Endothelial cell of umbilical vein (primary cell): ENCODE measurements at regions not wholly inside any gene's neighbourhood (a gene's known extent, or its start where the extent isn't known, plus 50 kb on each side); places are given as distances from the start of the nearest gene placed in this dataset.

Experiments used
- BruUV-seq: library from RNA; stranded (reverse); fragments of 400-500 nt; replicated peaks from 2 replicates; lab custom pipeline; 2021; lab: Mats Ljungman, UMichigan
- CTCF ChIA-PET: fragments of 300-600, 350-600 bp; sonication (Branson Sonifier 250); formaldehyde crosslinking; loops from one replicate; lab custom pipeline; 2021; ENCODE audit warnings: antibody characterized with exemption, inconsistent platforms; lab: Charles Lee
- POLR2A ChIA-PET: fragments of 300-600, 350-600 bp; sonication (Branson Sonifier 250); formaldehyde crosslinking; loops from one replicate; lab custom pipeline; 2021; ENCODE audit warnings: antibody characterized with exemption, inconsistent platforms; lab: Charles Lee
- DNase-seq: peaks from one replicate; pipeline ENCODE4 v3.0.0-alpha.2; 2011; ENCODE audit warnings: low read depth, low spot score
- FAIRE-seq: peaks from 2 replicates; lab custom pipeline; 2011; peaks lifted over from hg19 to GRCh38; lab: Jason Lieb, UNC
- H2AFZ ChIP-seq: 2 replicates; pipeline ENCODE4 v1.6.0; 2012; ENCODE audit warnings: low read depth, low read length, control low read depth, inconsistent platforms
- H3K27ac ChIP-seq: 2 replicates; pipeline ENCODE4 v1.5.1; 2011; ENCODE audit warnings: low read depth, mild to moderate bottlenecking, control low read depth, low read length, moderate library complexity; ENCODE audit not compliant: insufficient read depth
- H3K27me3 ChIP-seq, 2 experiments: 2 replicates each; pipeline versions ENCODE4 v1.6.0 to v1.6.1; 2011; ENCODE audit warnings: low read length in 2 of 2, mixed read lengths in 1 of 2; ENCODE audit not compliant: control insufficient read depth in 2 of 2, insufficient read depth in 2 of 2
- H3K36me3 ChIP-seq, 2 experiments: 2 replicates in 1 of 2; 3 replicates in 1 of 2; pipeline ENCODE4 v1.5.1; 2011; ENCODE audit warnings: low read length in 2 of 2, mild to moderate bottlenecking in 1 of 2, moderate library complexity in 1 of 2; ENCODE audit not compliant: control insufficient read depth in 2 of 2, insufficient read depth in 2 of 2; ENCODE audit errors: extremely low read depth in 1 of 2
- H3K4me1 ChIP-seq: 3 replicates; pipeline ENCODE4 v1.5.1; 2011; ENCODE audit warnings: mild to moderate bottlenecking, low read length; ENCODE audit not compliant: control insufficient read depth, insufficient read depth; ENCODE audit errors: extremely low read depth
- H3K4me2 ChIP-seq: 2 replicates; pipeline ENCODE4 v1.6.1; 2011; ENCODE audit warnings: low read length, control low read depth, mixed read lengths; ENCODE audit not compliant: insufficient read depth
- H3K4me3 ChIP-seq, 3 experiments: fragments of 200-600 bp in 1 of 3; sonication (generic), shearing (Covaris generic) in 1 of 3; replicated peaks in 1 of 3; 2 replicates each; pipeline ENCODE4 v1.5.1; 2011 to 2016; ENCODE audit warnings: control low read depth in 3 of 3, low read length in 3 of 3, mild to moderate bottlenecking in 2 of 3, inconsistent platforms in 1 of 3, low read depth in 1 of 3, moderate library complexity in 1 of 3; ENCODE audit not compliant: insufficient read depth in 1 of 3
- H3K79me2 ChIP-seq: 2 replicates; pipeline ENCODE4 v1.6.0; 2012; ENCODE audit warnings: low read length, inconsistent platforms; ENCODE audit not compliant: control insufficient read depth, insufficient read depth
- H3K9ac ChIP-seq: replicated peaks from 2 replicates; pipeline ENCODE3; 2011; ENCODE audit warnings: low read length, control low read depth; ENCODE audit not compliant: insufficient read depth; ENCODE audit errors: extremely low read depth
- H3K9me1 ChIP-seq: replicated peaks from 3 replicates; pipeline ENCODE4 v1.6.0; 2011; ENCODE audit warnings: mild to moderate bottlenecking, low read length; ENCODE audit not compliant: control insufficient read depth, insufficient read depth; ENCODE audit errors: extremely low read depth
- H3K9me3 ChIP-seq: replicated peaks from 2 replicates; pipeline ENCODE4 v1.5.1; 2012; ENCODE audit warnings: low read length, inconsistent platforms; ENCODE audit not compliant: control insufficient read depth, insufficient read depth
- H4K20me1 ChIP-seq: replicated peaks from 2 replicates; pipeline ENCODE3; 2011; ENCODE audit warnings: mild to moderate bottlenecking, low read length; ENCODE audit not compliant: control insufficient read depth, insufficient read depth; ENCODE audit errors: extremely low read depth
- EZH2 ChIP-seq: IDR thresholded peaks from 2 replicates; pipeline ENCODE4 v1.6.1; 2012; ENCODE audit warnings: borderline replicate concordance, low read depth, mild to moderate bottlenecking, moderate library complexity, low read length, inconsistent platforms; ENCODE audit not compliant: severe bottlenecking
- FOS ChIP-seq: IDR thresholded peaks from 2 replicates; pipeline ENCODE4 v1.6.1; 2011; ENCODE audit warnings: mild to moderate bottlenecking, low read length, moderate library complexity, borderline replicate concordance; ENCODE audit not compliant: insufficient read depth
- GATA2 ChIP-seq: IDR thresholded peaks from 2 replicates; pipeline ENCODE4 v1.7.0; 2011; ENCODE audit warnings: low read depth, mild to moderate bottlenecking, moderate library complexity, mixed read lengths, low read length; ENCODE audit not compliant: insufficient read length, insufficient read depth
- JUN ChIP-seq: IDR thresholded peaks from 2 replicates; pipeline ENCODE4 v1.6.1; 2011; ENCODE audit warnings: borderline replicate concordance, low read depth; ENCODE audit not compliant: insufficient read length, insufficient read depth
- MYC ChIP-seq: IDR thresholded peaks from one replicate; pipeline ENCODE4 v1.6.1; 2011; ENCODE audit warnings: mild to moderate bottlenecking, low read depth, low read length
- POLR2A ChIP-seq: IDR thresholded peaks from 2 replicates; pipeline ENCODE4 v1.6.1; 2012; ENCODE audit warnings: low read depth, mild to moderate bottlenecking, control low read depth, low read length
- POLR2AphosphoS5 ChIP-seq: IDR thresholded peaks from 2 replicates; pipeline ENCODE4 v1.6.1; 2012; ENCODE audit warnings: low read depth, mild to moderate bottlenecking, control low read depth, low read length, moderate library complexity; ENCODE audit not compliant: insufficient read depth
- dilution Hi-C: fragments of 300-500 bp; cut with MboI; formaldehyde crosslinking; loops from one replicate; pipeline ENCODE4 v1.15.0; 2019; ENCODE audit warnings: low sequenced_read_pairs; ENCODE audit not compliant: extremely low pct_ligation_motif_present
- intact Hi-C: fragments of 100-400 bp; cut with micrococcal nuclease; formaldehyde crosslinking; loops from one replicate; pipeline ENCODE4 v1.10.0; 2022
- TF ChIP-seq, protein P1 (sequence below), 2 donors: IDR thresholded peaks; 1 replicate in 1 of 2; 2 replicates in 1 of 2; pipeline ENCODE4 v1.5.1; 2011; ENCODE audit warnings: low read length in 2 of 2, mild to moderate bottlenecking in 2 of 2, moderate library complexity in 2 of 2, control low read depth in 1 of 2, inconsistent platforms in 1 of 2, low read depth in 1 of 2; ENCODE audit not compliant: insufficient read depth in 1 of 2; ENCODE audit errors: extremely low read depth in 1 of 2
- TF ChIP-seq, protein P2 (sequence below): IDR thresholded peaks from 2 replicates; pipeline ENCODE4 v1.6.1; 2011; ENCODE audit not compliant: insufficient read depth, insufficient read length

DNA sequence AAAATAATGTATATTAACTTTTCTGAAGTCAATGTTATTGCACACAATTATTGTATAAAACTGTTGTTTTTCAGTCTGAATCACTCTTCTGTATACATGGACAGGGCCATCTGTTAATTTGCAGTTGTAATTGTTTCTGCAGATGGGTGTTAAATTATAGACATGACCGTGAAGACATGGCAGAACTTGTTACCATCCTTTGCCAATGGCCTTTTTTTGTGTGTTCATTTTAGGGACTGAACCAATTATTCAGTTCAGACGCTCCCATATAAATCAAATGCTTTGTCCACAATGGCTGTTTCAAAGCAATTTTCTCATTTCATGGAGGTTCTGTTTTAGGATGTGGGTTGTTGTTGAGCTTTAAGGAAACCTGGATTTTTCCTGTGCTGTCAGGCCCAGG is 533.7 kb downstream of the DOK5 start:
- dilution Hi-C loops (no loop called here), intact Hi-C loops (no loop called here)
- no peak overlapping the region for H3K9ac ChIP-seq
- H3K27ac ChIP-seq = no peak overlapping the region
- no peaks in the 10 kb centered on the region for H3K36me3 ChIP-seq
- no peak for DNase-seq
- FAIRE-seq = no peak
- no peaks in the 10 kb centered on the region for H3K9me1 ChIP-seq
- no TSS peak for BruUV-seq
- TF ChIP-seq MYC (no peak), GATA2 (no peak), POLR2A (no peak), FOS (no peak), JUN (no peak), EZH2 (no peak), POLR2AphosphoS5 (no peak)
- TF ChIP-seq, protein P1, sequence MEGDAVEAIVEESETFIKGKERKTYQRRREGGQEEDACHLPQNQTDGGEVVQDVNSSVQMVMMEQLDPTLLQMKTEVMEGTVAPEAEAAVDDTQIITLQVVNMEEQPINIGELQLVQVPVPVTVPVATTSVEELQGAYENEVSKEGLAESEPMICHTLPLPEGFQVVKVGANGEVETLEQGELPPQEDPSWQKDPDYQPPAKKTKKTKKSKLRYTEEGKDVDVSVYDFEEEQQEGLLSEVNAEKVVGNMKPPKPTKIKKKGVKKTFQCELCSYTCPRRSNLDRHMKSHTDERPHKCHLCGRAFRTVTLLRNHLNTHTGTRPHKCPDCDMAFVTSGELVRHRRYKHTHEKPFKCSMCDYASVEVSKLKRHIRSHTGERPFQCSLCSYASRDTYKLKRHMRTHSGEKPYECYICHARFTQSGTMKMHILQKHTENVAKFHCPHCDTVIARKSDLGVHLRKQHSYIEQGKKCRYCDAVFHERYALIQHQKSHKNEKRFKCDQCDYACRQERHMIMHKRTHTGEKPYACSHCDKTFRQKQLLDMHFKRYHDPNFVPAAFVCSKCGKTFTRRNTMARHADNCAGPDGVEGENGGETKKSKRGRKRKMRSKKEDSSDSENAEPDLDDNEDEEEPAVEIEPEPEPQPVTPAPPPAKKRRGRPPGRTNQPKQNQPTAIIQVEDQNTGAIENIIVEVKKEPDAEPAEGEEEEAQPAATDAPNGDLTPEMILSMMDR (IDR thresholded peaks at IDR 0.05; ENCODE audit: extremely low read depth in 1 of 2, insufficient read depth in 1 of 2, low read depth in 1 of 2, low read length in 2 of 2) = no peak
- TF ChIP-seq, protein P2, sequence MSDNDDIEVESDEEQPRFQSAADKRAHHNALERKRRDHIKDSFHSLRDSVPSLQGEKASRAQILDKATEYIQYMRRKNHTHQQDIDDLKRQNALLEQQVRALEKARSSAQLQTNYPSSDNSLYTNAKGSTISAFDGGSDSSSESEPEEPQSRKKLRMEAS = no peak
- no peaks in the 10 kb centered on the region for H3K79me2 ChIP-seq
- H3K4me1 ChIP-seq = no peaks in the 10 kb centered on the region
- H2AFZ ChIP-seq = no peak overlapping the region
- H3K27me3 ChIP-seq = no peaks in the 10 kb centered on the region
- no peak overlapping the region for H3K4me2 ChIP-seq
- ChIA-PET CTCF (no interaction called here), POLR2A (no interaction called here)
- H3K4me3 ChIP-seq = no peak overlapping the region
- no peaks in the 10 kb centered on the region for H4K20me1 ChIP-seq
- peaks cover 3% of the 10 kb centered on the region for H3K9me3 ChIP-seq
